ENCODE measurements at regions not wholly inside any gene's neighbourhood (a gene's known extent, or its start where the extent isn't known, plus 50 kb on each side); places are given as distances from the start of the nearest gene placed in this dataset.

DNA sequence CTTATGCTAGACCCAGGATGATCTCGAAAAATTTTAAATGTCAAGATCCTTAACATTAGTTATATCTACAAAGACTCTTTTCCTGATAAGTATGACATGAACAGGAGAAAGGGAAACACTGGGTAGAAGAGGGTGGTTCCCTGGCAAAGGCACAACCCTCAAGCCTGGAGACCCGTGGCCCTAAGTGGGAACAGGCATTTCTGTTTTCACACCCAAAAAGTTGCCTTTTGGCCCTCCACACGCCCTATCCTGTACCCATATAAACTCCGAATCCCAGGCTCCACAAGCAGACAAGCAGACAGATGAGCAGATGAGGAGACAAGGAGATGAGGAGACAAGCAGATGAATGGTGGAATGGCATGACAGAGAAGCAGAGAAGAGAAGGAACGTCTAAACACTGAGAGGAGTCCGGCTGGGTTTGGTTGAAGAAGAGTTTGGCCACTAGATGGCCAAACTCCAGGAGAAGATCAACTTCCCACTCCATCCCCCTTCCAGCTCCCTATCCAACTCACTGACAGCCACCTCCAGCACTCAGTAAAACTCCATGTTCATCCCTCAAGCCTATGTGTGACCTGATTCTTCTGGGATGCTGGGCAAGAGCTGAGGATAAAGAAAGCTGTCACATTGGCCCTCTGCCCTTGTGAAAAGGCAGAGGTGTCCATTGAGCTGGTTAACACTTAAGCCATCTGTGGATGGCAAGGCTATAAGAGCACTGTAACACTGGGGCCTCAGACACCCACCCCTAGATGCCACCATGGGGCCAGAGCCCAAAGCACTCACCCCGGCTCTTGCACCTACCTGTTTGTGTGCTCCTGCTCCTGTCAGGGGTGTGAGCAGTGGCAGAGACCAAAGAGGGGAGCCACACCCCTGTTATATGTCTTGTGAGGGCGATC lies 139.6 kb upstream of the FAM20A start:
- no peak for DNase-seq

- peak; percentile 41 for DNase-seq
These were observed 136.7 kb upstream of the FAM20A start for GRCh38 chr17:68737761-68738443.

- DNase-seq, result no peak
These were observed 133.8 kb upstream of the FAM20A start for GRCh38 chr17:68734931-68735330.

- DNase-seq, result no peak
These were observed 133.2 kb upstream of the FAM20A start for GRCh38 chr17:68734187-68734900.

GRCh38 chr17:68733241-68734176 lies 132.3 kb upstream of the FAM20A start:
- DNase-seq, result peak; percentile 10

- no peak for DNase-seq
These were observed 131.2 kb upstream of the FAM20A start for GRCh38 chr17:68732301-68732749.

DNA sequence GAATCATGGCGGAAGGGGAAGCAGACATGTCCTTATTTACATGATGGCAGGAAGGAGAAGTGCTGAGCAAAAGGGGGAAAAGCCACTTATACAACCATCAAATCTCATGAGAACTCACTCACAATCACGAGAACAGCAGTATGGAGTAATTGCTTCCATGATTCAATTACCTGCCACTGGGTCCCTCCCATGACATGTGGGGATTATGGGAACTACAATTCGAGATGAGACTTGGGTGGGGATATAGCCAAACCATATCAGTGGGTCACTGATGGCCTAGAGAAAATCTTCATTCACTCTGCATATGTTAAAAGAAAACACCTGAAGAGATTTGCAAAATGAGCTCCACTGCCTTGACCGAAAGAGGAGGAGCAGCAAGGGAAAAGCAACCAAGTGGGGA lies 130.3 kb upstream of the FAM20A start:
- DNase-seq, result no peak

DNA sequence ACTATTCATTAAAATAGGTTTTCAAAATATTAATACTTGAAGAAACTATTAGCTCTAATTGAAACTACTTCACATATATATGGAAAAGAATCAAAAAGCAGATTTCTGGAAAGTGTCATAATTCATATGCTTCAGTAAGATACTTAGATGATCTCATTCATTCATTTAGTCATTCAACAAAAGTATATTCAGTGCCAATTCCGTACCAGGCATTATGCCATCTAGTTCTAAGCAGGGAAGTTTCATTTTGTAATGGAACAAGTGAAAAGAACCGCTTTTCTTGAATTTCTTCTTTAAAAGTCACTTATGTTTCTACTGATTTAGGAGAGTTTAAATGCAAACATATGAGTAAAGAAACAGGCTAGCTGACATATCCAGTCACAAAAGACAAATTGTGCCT lies 118.3 kb upstream of the FAM20A start:
- DNase-seq, result no peak

DNA sequence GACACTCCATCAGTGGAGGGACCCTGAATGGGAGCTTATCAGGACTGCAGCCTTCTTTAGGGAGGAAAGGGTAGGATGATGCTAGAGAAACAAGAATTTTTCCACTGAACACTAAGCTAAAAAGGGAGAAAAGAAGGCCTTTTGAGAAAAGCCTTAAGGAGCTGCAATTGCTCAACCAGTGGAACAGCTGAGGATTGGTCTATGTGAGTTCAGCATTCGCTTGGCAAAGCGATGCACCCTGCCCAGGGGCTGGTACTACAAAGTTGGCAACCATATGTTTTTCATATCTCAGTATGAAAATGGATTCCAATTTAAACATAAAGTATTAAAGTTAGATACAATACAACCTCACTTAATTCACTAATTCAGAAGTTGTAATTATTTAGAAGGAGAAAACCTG lies 117.8 kb upstream of the FAM20A start:
- DNase-seq, result no peak

GRCh38 chr17:68718465-68718864 lies 117.3 kb upstream of the FAM20A start:
- DNase-seq, result no peak

DNA sequence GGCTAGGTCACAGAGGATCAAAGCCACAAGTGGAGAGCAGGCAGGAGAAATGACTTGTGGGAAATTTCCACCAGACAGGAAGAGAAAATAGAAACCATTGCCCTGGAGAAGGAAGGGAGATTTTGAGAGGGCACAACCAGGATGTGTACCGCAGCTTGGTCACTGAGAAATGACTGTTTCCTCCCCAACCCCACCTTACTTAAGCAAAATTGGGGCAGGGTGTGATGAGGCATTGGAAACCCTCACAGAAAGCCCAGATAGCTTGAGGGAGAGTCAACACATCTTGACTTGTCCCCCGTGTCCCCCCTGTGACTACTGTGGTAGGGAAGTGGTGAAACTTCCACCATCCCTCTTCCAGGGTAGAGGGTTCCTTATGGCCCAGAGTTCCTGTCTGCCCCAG lies 113.5 kb upstream of the FAM20A start:
- no peak for DNase-seq

DNA sequence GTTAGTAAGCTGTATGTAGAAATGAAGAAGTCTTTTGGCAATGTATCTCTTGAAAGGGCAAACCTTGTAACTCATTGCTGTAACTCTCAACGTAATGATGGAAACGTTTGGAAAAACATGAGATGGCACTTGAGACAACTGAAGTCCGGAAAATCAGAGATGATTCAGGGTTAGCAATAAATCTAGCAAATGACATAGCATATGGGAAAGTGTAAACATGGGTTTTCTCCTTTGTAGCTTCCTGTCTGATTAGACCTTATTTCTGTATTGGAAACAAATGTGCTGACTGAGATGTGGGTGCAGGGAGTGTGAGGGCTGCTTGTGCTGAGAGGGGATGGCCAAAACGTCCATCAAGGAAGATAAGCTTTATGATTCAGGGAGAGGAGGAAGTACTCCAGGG lies 110.7 kb upstream of the FAM20A start:
- DNase-seq, result no peak

- no peak for DNase-seq
These were observed 109.8 kb upstream of the FAM20A start for GRCh38 chr17:68710976-68711375.

GRCh38 chr17:68710035-68710780 lies 109.0 kb upstream of the FAM20A start:
- DNase-seq, result no peak

GRCh38 chr17:68709461-68709860 lies 108.3 kb upstream of the FAM20A start:
- no peak for DNase-seq

DNA sequence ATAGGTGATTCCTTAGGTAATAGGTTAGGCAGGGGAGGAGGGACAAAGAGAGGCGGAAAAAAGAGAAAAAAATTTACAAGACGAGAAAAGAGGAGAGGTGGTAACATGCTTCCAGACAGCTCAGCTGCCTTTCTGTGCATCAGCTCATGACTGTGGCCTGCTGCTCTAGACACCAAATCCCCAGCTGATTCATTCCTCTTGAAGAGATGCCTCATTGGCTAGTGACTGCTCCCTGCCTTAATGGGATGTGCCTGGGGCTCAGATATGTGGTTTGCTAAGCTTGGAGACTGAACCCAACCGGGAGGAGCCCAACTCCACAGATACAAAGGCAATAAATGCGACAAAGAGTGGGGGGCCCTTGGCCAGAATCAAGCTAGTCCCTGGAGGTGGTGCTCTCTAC lies 105.9 kb upstream of the FAM20A start:
- DNase-seq, result no peak

GRCh38 chr17:68706356-68706920 lies 105.3 kb upstream of the FAM20A start:
- no peak for DNase-seq

GRCh38 chr17:68705714-68706076 lies 104.5 kb upstream of the FAM20A start:
- no peak for DNase-seq

GRCh38 chr17:68704871-68705713 lies 103.9 kb upstream of the FAM20A start:
- no peak for DNase-seq

DNA sequence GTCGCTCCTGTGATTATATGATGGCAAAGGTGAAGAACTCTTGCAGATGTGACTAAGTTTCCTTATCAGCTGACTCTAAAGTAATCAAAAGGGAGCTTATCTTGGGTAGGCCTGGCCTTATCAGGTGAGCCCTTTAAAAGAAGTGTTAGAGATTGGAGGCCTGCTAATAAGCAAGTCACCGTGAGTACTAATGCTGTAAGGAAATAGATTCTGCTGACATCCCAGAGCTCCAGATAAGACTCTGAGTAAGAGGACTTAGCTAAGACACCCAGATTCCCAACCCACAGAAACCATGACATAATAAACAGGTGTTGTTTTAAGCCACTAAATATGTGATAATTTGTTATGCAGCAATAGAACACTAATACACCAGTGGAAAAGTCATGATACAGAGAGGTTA lies 99.9 kb upstream of the FAM20A start:
- DNase-seq, result no peak
